CD4-positive, CD25-positive, alpha-beta regulatory T cell (primary cell): ENCODE measurements at regions not wholly inside any gene's neighbourhood (a gene's known extent, or its start where the extent isn't known, plus 50 kb on each side); places are given as distances from the start of the nearest gene placed in this dataset.
"Not testable (repeated sequence)": the region's sequence is repeated elsewhere in the genome, so short reads cannot be mapped to it uniquely, and the experiment has no call there.

Experiments used
- ATAC-seq, 2 donors: fragments of 150-1000 bp; cut with Tn5 transposase; one replicate each; pipeline ENCODE4 v1.10.0; 2021; ENCODE audit warnings: low read depth in 2 of 2, moderate number of reproducible peaks in 2 of 2, moderate library complexity in 1 of 2
- DNase-seq, 3 donors: peaks; one replicate each; pipeline versions ENCODE4 v3.0.0 to v3.0.0-alpha.2; 2012 to 2022; ENCODE audit warnings: mixed read lengths in 1 of 3
- H3K27ac ChIP-seq: one replicate; pipeline ENCODE4 v1.7.0; 2013; ENCODE audit warnings: mild to moderate bottlenecking, low read length; ENCODE audit not compliant: insufficient read depth, poor library complexity, severe bottlenecking
- H3K27me3 ChIP-seq: one replicate; pipeline ENCODE4 v1.7.0; 2013; ENCODE audit warnings: low read length; ENCODE audit not compliant: control insufficient read depth, insufficient read depth
- H3K36me3 ChIP-seq: one replicate; pipeline ENCODE4 v1.7.0; 2013; ENCODE audit warnings: mild to moderate bottlenecking, low read length, moderate library complexity; ENCODE audit not compliant: control insufficient read depth, insufficient read depth
- H3K4me1 ChIP-seq: 2 replicates; pipeline ENCODE4 v1.7.0; 2013; ENCODE audit warnings: mild to moderate bottlenecking, low read length; ENCODE audit not compliant: insufficient read depth, control insufficient read depth, poor library complexity, severe bottlenecking
- H3K4me3 ChIP-seq: one replicate; pipeline ENCODE4 v1.7.0; 2013; ENCODE audit warnings: low read depth, mild to moderate bottlenecking, low read length, moderate library complexity
- H3K9me3 ChIP-seq, 2 experiments: 1 replicate in 1 of 2; 2 replicates in 1 of 2; pipeline ENCODE4 v1.7.0; 2013; ENCODE audit warnings: low read length in 2 of 2, mild to moderate bottlenecking in 1 of 2, moderate library complexity in 1 of 2; ENCODE audit not compliant: control insufficient read depth in 2 of 2
- H3K27ac Mint-ChIP-seq, 3 donors: one replicate each; pipeline ENCODE4 v1.8.0; 2020 to 2022; ENCODE audit warnings: mild to moderate bottlenecking in 3 of 3, mixed read lengths in 3 of 3, moderate library complexity in 2 of 3
- H3K27me3 Mint-ChIP-seq: one replicate; pipeline ENCODE4 v1.8.0; 2022; ENCODE audit warnings: mild to moderate bottlenecking, mixed read lengths
- H3K36me3 Mint-ChIP-seq: one replicate; pipeline ENCODE4 v1.8.0; 2020; ENCODE audit warnings: mixed read lengths
- H3K4me1 Mint-ChIP-seq, 4 donors: one replicate each; pipeline ENCODE4 v1.8.0; 2020 to 2022; ENCODE audit warnings: mixed read lengths in 4 of 4, mild to moderate bottlenecking in 1 of 4
- H3K4me3 Mint-ChIP-seq, 4 donors: one replicate each; pipeline ENCODE4 v1.8.0; 2020 to 2022; ENCODE audit warnings: mild to moderate bottlenecking in 4 of 4, mixed read lengths in 4 of 4, moderate library complexity in 3 of 4
- H3K9me3 Mint-ChIP-seq, 7 donors: one replicate each; pipeline ENCODE4 v1.8.0; 2020 to 2022; ENCODE audit warnings: mixed read lengths in 7 of 7, mild to moderate bottlenecking in 3 of 7, moderate library complexity in 2 of 7

GRCh38 chr21:23817337-23817736 lies 1789.9 kb downstream of the MRPL39 start:
- Mint-ChIP-seq H3K4me1 (no peaks in the 10 kb centered on the region), H3K27me3 (no peaks in the 10 kb centered on the region), H3K27ac (no peak overlapping the region), H3K4me3 (no peak overlapping the region), H3K9me3 (peaks cover 1 to 10% (median 3%) of the 10 kb centered on the region in 7 donors), H3K36me3 (no peaks in the 10 kb centered on the region)
- Histone ChIP-seq H3K36me3 (no peaks in the 10 kb centered on the region), H3K4me1 (no peaks in the 10 kb centered on the region), H3K27me3 (no peaks in the 10 kb centered on the region), H3K4me3 (no peak overlapping the region), H3K9me3 (no peaks in the 10 kb centered on the region), H3K27ac (no peak overlapping the region)
- DNase-seq (no peak), ATAC-seq (no peak)

DNA sequence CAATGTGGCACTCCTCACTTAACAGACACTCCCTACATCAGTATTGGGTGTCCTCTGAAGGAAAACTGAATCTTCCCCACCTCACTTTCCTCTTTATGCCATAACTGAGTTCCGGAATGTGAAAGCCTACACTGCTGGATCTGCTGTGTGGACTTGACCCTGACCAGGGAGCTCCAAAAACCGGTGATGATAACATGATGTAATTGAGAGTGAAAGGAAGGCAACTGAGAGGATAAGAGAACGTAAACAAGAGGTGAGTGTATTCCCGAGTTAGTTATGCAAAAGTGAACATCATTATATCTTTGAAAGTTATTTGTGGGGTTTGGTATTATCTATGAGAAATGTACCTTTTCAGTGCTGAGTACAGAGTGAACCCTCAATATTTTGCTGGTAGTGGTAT lies 1794.8 kb downstream of the MRPL39 start:
- H3K4me3 Mint-ChIP-seq: no peak overlapping the region
- H3K9me3 Mint-ChIP-seq: peaks cover 0 to 10% (median 1%) of the 10 kb centered on the region in 7 donors

GRCh38 chr21:23811805-23812204 lies 1795.5 kb downstream of the MRPL39 start:
- no peak overlapping the region for H3K27ac ChIP-seq
- Mint-ChIP-seq H3K27ac (no peak overlapping the region), H3K9me3 (peaks cover 0 to 10% (median 0%) of the 10 kb centered on the region in 7 donors), H3K27me3 (no peaks in the 10 kb centered on the region), H3K36me3 (no peaks in the 10 kb centered on the region), H3K4me1 (no peaks in the 10 kb centered on the region), H3K4me3 (no peak overlapping the region)
- no peaks in the 10 kb centered on the region for H3K4me1 ChIP-seq
- ATAC-seq: no peak
- H3K27me3 ChIP-seq: no peaks in the 10 kb centered on the region
- DNase-seq: no peak
- H3K4me3 ChIP-seq: no peak overlapping the region
- no peaks in the 10 kb centered on the region for H3K9me3 ChIP-seq
- H3K36me3 ChIP-seq: no peaks in the 10 kb centered on the region

More for the DNA sequence above, 1794.8 kb downstream of the MRPL39 start:
- no peaks in the 10 kb centered on the region for H3K27me3 ChIP-seq
- ATAC-seq (no peak), DNase-seq (no peak)
- H3K27ac ChIP-seq: no peak overlapping the region
- Mint-ChIP-seq H3K27me3 (no peaks in the 10 kb centered on the region), H3K4me1 (no peaks in the 10 kb centered on the region), H3K36me3 (no peaks in the 10 kb centered on the region), H3K27ac (no peak overlapping the region)
- H3K36me3 ChIP-seq: no peaks in the 10 kb centered on the region
- no peaks in the 10 kb centered on the region for H3K4me1 ChIP-seq
- H3K4me3 ChIP-seq: no peak overlapping the region
- no peaks in the 10 kb centered on the region for H3K9me3 ChIP-seq

GRCh38 chr21:23809573-23809972 lies 1797.7 kb downstream of the MRPL39 start:
- H3K9me3 Mint-ChIP-seq: peaks cover 0 to 10% (median 3%) of the 10 kb centered on the region in 7 donors
- H3K27me3 ChIP-seq: no peaks in the 10 kb centered on the region
- ATAC-seq: no peak

GRCh38 chr21:23806966-23807548 lies 1800.2 kb downstream of the MRPL39 start:
- H3K27me3 Mint-ChIP-seq, H3K27me3 ChIP-seq, H3K36me3 ChIP-seq, DNase-seq, H3K4me3 ChIP-seq, H3K4me3 Mint-ChIP-seq, H3K36me3 Mint-ChIP-seq, H3K4me1 ChIP-seq, ATAC-seq, H3K4me1 Mint-ChIP-seq, H3K27ac ChIP-seq, H3K9me3 ChIP-seq, H3K27ac Mint-ChIP-seq: not testable (repeated sequence)
- H3K9me3 Mint-ChIP-seq: peaks cover 0 to 10% (median 3%) of the 10 kb centered on the region in 7 donors

More at GRCh38 chr21:23809573-23809972, 1797.7 kb downstream of the MRPL39 start:
- Histone ChIP-seq H3K4me3 (no peak overlapping the region), H3K36me3 (no peaks in the 10 kb centered on the region), H3K9me3 (no peaks in the 10 kb centered on the region), H3K4me1 (no peaks in the 10 kb centered on the region), H3K27ac (no peak overlapping the region)
- H3K27ac Mint-ChIP-seq: no peak overlapping the region
- DNase-seq: no peak
- H3K4me1 Mint-ChIP-seq: no peaks in the 10 kb centered on the region
- H3K4me3 Mint-ChIP-seq: no peak overlapping the region
- no peaks in the 10 kb centered on the region for H3K27me3 Mint-ChIP-seq
- H3K36me3 Mint-ChIP-seq: no peaks in the 10 kb centered on the region

DNA sequence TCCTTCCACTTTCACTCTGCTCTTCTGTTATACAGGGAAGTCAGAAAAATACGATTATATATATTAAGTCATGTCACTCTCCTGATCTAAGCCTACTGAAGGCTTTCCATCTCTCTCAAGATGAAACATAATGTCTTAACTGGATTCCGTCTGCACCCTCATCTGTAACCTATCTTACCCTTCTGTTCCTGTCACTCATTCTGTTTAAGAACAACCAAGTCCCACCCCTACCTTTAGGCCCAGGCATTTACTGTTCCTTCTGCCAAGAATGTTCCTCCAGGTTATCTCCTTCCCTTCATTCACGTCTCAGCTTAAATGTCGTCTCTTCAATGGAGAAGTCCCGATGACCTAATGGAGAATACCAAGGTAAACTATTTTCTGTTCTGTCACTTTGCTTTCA lies 1802.4 kb downstream of the MRPL39 start:
- Histone ChIP-seq H3K4me3 (no peak overlapping the region), H3K27me3 (no peaks in the 10 kb centered on the region), H3K9me3 (peaks cover 0 to 4% of the 10 kb centered on the region in 2 experiments), H3K36me3 (no peaks in the 10 kb centered on the region), H3K27ac (no peak overlapping the region), H3K4me1 (no peaks in the 10 kb centered on the region)
- H3K27me3 Mint-ChIP-seq: no peaks in the 10 kb centered on the region
- ATAC-seq (no peak), DNase-seq (no peak)
- H3K4me1 Mint-ChIP-seq: no peaks in the 10 kb centered on the region
- H3K36me3 Mint-ChIP-seq: no peaks in the 10 kb centered on the region
- H3K27ac Mint-ChIP-seq: no peak overlapping the region
- H3K9me3 Mint-ChIP-seq: peaks cover 0 to 8% (median 3%) of the 10 kb centered on the region in 7 donors
- H3K4me3 Mint-ChIP-seq: no peak overlapping the region

DNA sequence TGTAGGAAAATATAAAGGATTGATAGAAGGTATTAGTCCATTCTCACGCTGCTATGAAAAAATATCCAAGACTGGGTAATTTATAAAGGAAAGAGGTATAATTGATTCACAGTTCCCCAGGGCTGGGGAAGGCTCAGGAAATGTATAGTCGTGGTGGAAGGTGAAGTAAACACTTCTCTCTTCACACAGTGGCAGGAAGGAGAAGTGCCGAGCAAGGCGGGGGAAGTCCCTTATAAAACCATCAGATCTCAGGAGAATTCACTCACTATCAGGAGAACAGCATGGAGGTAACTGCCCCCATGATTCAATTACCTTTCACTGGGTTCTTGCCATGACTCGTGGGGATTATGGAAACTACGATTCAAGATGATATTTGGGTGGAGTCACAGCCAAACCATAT lies 1806.0 kb downstream of the MRPL39 start:
- Histone ChIP-seq H3K9me3 (peaks cover 0 to 5% of the 10 kb centered on the region in 2 experiments), H3K36me3 (no peaks in the 10 kb centered on the region), H3K4me3 (no peak overlapping the region), H3K27me3 (no peaks in the 10 kb centered on the region), H3K27ac (no peak overlapping the region), H3K4me1 (no peaks in the 10 kb centered on the region)
- Mint-ChIP-seq H3K27me3 (no peaks in the 10 kb centered on the region), H3K36me3 (no peaks in the 10 kb centered on the region), H3K4me3 (no peak overlapping the region), H3K27ac (peak overlapping the region in 1 of 3 donors; percentile 85), H3K4me1 (no peaks in the 10 kb centered on the region), H3K9me3 (peaks cover 0 to 5% (median 2%) of the 10 kb centered on the region in 7 donors)
- DNase-seq (no peak), ATAC-seq (no peak)

DNA sequence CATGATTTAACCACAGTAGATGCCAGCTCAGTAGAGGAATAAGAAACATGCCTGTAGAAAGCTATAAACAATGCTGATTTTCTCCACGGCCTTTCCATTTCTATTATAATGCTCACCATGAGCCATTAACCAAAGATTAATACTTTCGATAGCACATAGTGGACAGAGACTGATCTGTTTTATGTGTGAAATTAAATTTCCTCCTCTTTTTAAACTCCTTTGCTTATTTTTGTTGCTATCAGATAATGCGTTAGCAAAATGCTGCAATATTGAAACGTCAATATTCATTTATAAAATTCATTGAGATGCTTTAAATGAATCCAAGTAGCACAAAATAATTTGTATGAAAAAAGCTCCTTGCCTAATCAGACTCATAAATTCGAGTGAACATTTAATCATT lies 1807.9 kb downstream of the MRPL39 start:
- H3K4me1 Mint-ChIP-seq: no peaks in the 10 kb centered on the region
- H3K27ac Mint-ChIP-seq: no peak overlapping the region
- Histone ChIP-seq H3K36me3 (no peaks in the 10 kb centered on the region), H3K4me1 (no peaks in the 10 kb centered on the region), H3K9me3 (peaks cover 0 to 6% of the 10 kb centered on the region in 2 experiments), H3K4me3 (no peak overlapping the region), H3K27me3 (no peaks in the 10 kb centered on the region), H3K27ac (no peak overlapping the region)
- no peaks in the 10 kb centered on the region for H3K36me3 Mint-ChIP-seq
- H3K27me3 Mint-ChIP-seq: no peaks in the 10 kb centered on the region
- peaks cover 0 to 6% (median 0%) of the 10 kb centered on the region in 7 donors for H3K9me3 Mint-ChIP-seq
- DNase-seq (no peak), ATAC-seq (no peak)
- H3K4me3 Mint-ChIP-seq: no peak overlapping the region
